ENCODE measurements at regions not wholly inside any gene's neighbourhood (a gene's known extent, or its start where the extent isn't known, plus 50 kb on each side); places are given as distances from the start of the nearest gene placed in this dataset.

GRCh38 chr4:24731448-24731847 lies 63.9 kb upstream of the SOD3 start:
- TF ChIP-seq EZH2 (IDR thresholded peaks at IDR 0.05; ENCODE audit: borderline replicate concordance, insufficient read depth, low read depth, low read length, poor library complexity, severe bottlenecking): no peak
- TF ChIP-seq, protein P1, sequence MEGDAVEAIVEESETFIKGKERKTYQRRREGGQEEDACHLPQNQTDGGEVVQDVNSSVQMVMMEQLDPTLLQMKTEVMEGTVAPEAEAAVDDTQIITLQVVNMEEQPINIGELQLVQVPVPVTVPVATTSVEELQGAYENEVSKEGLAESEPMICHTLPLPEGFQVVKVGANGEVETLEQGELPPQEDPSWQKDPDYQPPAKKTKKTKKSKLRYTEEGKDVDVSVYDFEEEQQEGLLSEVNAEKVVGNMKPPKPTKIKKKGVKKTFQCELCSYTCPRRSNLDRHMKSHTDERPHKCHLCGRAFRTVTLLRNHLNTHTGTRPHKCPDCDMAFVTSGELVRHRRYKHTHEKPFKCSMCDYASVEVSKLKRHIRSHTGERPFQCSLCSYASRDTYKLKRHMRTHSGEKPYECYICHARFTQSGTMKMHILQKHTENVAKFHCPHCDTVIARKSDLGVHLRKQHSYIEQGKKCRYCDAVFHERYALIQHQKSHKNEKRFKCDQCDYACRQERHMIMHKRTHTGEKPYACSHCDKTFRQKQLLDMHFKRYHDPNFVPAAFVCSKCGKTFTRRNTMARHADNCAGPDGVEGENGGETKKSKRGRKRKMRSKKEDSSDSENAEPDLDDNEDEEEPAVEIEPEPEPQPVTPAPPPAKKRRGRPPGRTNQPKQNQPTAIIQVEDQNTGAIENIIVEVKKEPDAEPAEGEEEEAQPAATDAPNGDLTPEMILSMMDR (IDR thresholded peaks at IDR 0.05): no peak

Data from B cell (primary cell).